HepG2 (cell line): ENCODE measurements at regions not wholly inside any gene's neighbourhood (a gene's known extent, or its start where the extent isn't known, plus 50 kb on each side); places are given as distances from the start of the nearest gene placed in this dataset.

Experiments
- ATAC-seq: fragments of 200-7000 bp; cut with Tn5 transposase; 3 replicates; pipeline ENCODE4 v1.9.1; 2020; ENCODE audit warnings: mild to moderate bottlenecking, moderate library complexity
- BruUV-seq: library from RNA; stranded (reverse); fragments of 400-500 nt; replicated peaks from 2 replicates; lab custom pipeline; 2021; lab: Mats Ljungman, UMichigan
- CTCF ChIA-PET: fragments of 300-600 bp; formaldehyde crosslinking; extraction: SDS; loops from one replicate; lab custom pipeline; 2021; ENCODE audit warnings: low total read pairs, inconsistent platforms, low intra/inter-chr PET ratio; lab: Yijun Ruan, JAX
- POLR2A ChIA-PET: fragments of 350-600 bp; sonication (Branson Sonifier 250); formaldehyde crosslinking; loops from one replicate; lab custom pipeline; 2020; ENCODE audit warnings: antibody characterized with exemption, inconsistent platforms; lab: Yijun Ruan, JAX
- DNase-seq: peaks from one replicate; pipeline ENCODE4 v3.0.0-alpha.2; 2015; ENCODE audit warnings: low spot score
- FAIRE-seq: peaks from 3 replicates; lab custom pipeline; 2011; peaks lifted over from hg19 to GRCh38; lab: Jason Lieb, UNC
- H2AFZ ChIP-seq: one replicate; pipeline ENCODE4 v1.6.1; 2011; ENCODE audit warnings: low read length, inconsistent platforms
- H3K27ac ChIP-seq: fragments of 300-600 bp; 3 replicates; pipeline ENCODE4 v1.8.0; 2011; ENCODE audit warnings: mixed run types, mild to moderate bottlenecking, mixed read lengths, low read length, inconsistent platforms; ENCODE audit not compliant: insufficient read depth; ENCODE audit errors: extremely low read length
- H3K27me3 ChIP-seq, 2 experiments: fragments of 200-600 bp in 1 of 2; 2 replicates in 1 of 2; 3 replicates in 1 of 2; pipeline versions ENCODE4 v1.6.0 to v1.8.0; 2011; ENCODE audit warnings: low read length in 2 of 2, mild to moderate bottlenecking in 2 of 2, moderate library complexity in 2 of 2, inconsistent platforms in 1 of 2; ENCODE audit not compliant: insufficient read depth in 2 of 2, control insufficient read depth in 1 of 2
- H3K36me3 ChIP-seq, 2 experiments: fragments of 200-600 bp in 1 of 2; replicated peaks in 1 of 2; 2 replicates in 1 of 2; 3 replicates in 1 of 2; pipeline versions ENCODE4 v1.5.1 to v1.8.0; 2011; ENCODE audit warnings: low read length in 2 of 2, inconsistent platforms in 1 of 2; ENCODE audit not compliant: insufficient read depth in 2 of 2, control insufficient read depth in 1 of 2
- H3K4me1 ChIP-seq: 2 replicates; pipeline ENCODE4 v1.5.1; 2012; ENCODE audit warnings: low read length, inconsistent platforms; ENCODE audit not compliant: insufficient read depth
- H3K4me2 ChIP-seq: 2 replicates; pipeline ENCODE4 v1.6.0; 2011; ENCODE audit warnings: low read depth, low read length, inconsistent platforms
- H3K4me3 ChIP-seq, 3 experiments: fragments of 200-600 bp in 1 of 3; sonication (generic), shearing (Covaris generic) in 1 of 3; replicated peaks in 1 of 3; 2 replicates each; pipeline ENCODE4 v1.5.1; 2011 to 2016; ENCODE audit warnings: low read length in 3 of 3, inconsistent platforms in 2 of 3, low read depth in 2 of 3, mild to moderate bottlenecking in 2 of 3, control low read depth in 1 of 3, mixed read lengths in 1 of 3; ENCODE audit not compliant: insufficient read depth in 1 of 3
- H3K79me2 ChIP-seq: one replicate; pipeline ENCODE4 v1.6.1; 2011; ENCODE audit warnings: low read length, inconsistent platforms; ENCODE audit not compliant: insufficient read depth
- H3K9ac ChIP-seq: 2 replicates; pipeline ENCODE4 v1.6.0; 2011; ENCODE audit warnings: mild to moderate bottlenecking, low read depth, low read length, inconsistent platforms; ENCODE audit not compliant: insufficient read depth
- H3K9me3 ChIP-seq: 2 replicates; pipeline ENCODE4 v1.5.1; 2012; ENCODE audit warnings: mild to moderate bottlenecking, low read length
- H4K20me1 ChIP-seq: 2 replicates; pipeline ENCODE4 v1.6.0; 2011; ENCODE audit warnings: inconsistent platforms, mild to moderate bottlenecking, low read length, moderate library complexity; ENCODE audit not compliant: insufficient read depth
- HMG20A ChIP-seq: IDR thresholded peaks from 2 replicates; pipeline ENCODE4 v1.6.1; 2016; ENCODE audit warnings: borderline replicate concordance
- MLLT10 ChIP-seq: sonication (generic); formaldehyde crosslinking; IDR thresholded peaks from 2 replicates; pipeline ENCODE4 v1.4.0; 2020; ENCODE audit warnings: missing genetic modification reagents
- NFIB ChIP-seq: sonication (generic); formaldehyde crosslinking; IDR thresholded peaks from 2 replicates; pipeline ENCODE4 v1.9.0; 2021; ENCODE audit warnings: missing genetic modification reagents, mild to moderate bottlenecking, borderline replicate concordance
- SAFB2 ChIP-seq: sonication (generic); formaldehyde crosslinking; IDR thresholded peaks from 2 replicates; pipeline ENCODE4 v1.5.1; 2020; ENCODE audit warnings: missing genetic modification reagents, low read depth, mild to moderate bottlenecking, borderline replicate concordance
- TEAD2 ChIP-seq: sonication (generic); formaldehyde crosslinking; IDR thresholded peaks from 2 replicates; pipeline ENCODE4 v1.9.0; 2021; ENCODE audit warnings: missing genetic modification reagents
- ZFP36L2 ChIP-seq: sonication (generic); formaldehyde crosslinking; IDR thresholded peaks from 2 replicates; pipeline ENCODE4 v1.4.0; 2020; ENCODE audit warnings: missing genetic modification reagents
- ZNF253 ChIP-seq: sonication (generic); formaldehyde crosslinking; IDR thresholded peaks from 2 replicates; pipeline ENCODE4 v1.8.0; 2022; ENCODE audit warnings: mild to moderate bottlenecking, missing genetic modification reagents, borderline replicate concordance
- ZNF841 ChIP-seq: sonication (generic); formaldehyde crosslinking; IDR thresholded peaks from 2 replicates; pipeline ENCODE4 v1.8.1; 2023; ENCODE audit warnings: missing genetic modification reagents, borderline replicate concordance
- WGBS: methylation state at CpG from one replicate; pipeline ENCODE4 v1.1.6; 2017; ENCODE audit warnings: low lambda C conversion rate; 5-methylcytosine and 5-hydroxymethylcytosine counted together
- in situ Hi-C: cut with HindIII; loops from 2 replicates; pipeline ENCODE4 v1.10.0; 2017; ENCODE audit warnings: low pct_unique_long_range_greater_than_20kb; ENCODE audit not compliant: extremely low pct_ligation_motif_present
- intact Hi-C: fragments of 100-400 bp; cut with micrococcal nuclease; formaldehyde crosslinking; loops from one replicate; pipeline ENCODE4 v1.10.0; 2022; ENCODE audit not compliant: unreplicated experiment
- TF ChIP-seq, protein P1 (sequence below), 2 experiments: sonication (generic) in 1 of 2; formaldehyde crosslinking in 1 of 2; IDR thresholded peaks; 2 replicates each; pipeline versions ENCODE4 v1.5.1 to v1.6.1; 2011 to 2020; ENCODE audit warnings: borderline replicate concordance in 1 of 2, low read depth in 1 of 2, low read length in 1 of 2, mild to moderate bottlenecking in 1 of 2, missing genetic modification reagents in 1 of 2, moderate library complexity in 1 of 2
- TF ChIP-seq, protein P2 (sequence below): sonication (generic); formaldehyde crosslinking; IDR thresholded peaks from 2 replicates; pipeline ENCODE4 v1.4.0; 2020; ENCODE audit warnings: mild to moderate bottlenecking, missing genetic modification reagents

DNA sequence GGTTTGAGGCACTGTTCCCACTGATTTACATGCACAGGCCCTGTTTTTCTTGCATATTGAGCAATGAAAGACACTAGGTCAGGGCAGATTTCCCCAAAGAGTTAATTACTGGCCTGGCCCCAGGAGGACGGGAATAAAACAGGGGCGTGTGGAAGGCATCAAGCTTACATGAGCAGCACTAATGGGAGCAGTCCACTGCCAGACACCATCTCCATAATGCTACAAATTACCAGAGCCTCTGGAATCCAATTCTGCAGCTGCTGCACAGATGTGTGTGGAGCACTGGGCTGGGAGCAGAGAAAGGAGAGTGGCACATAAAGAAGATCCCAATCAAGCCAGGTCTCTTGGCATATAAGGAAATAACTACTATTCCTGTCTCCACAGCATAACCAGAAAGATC is 96.9 kb downstream of the CCDC34 start:
- Histone ChIP-seq H3K4me1 (no peaks in the 10 kb centered on the region), H3K27ac (no peak overlapping the region), H3K9me3 (no peaks in the 10 kb centered on the region), H3K9ac (no peak overlapping the region), H3K4me2 (no peak overlapping the region), H3K27me3 (peaks cover 3 to 13% of the 10 kb centered on the region in 2 experiments; a peak in 3 of 5 replicates), H2AFZ (no peak overlapping the region), H3K79me2 (no peaks in the 10 kb centered on the region), H3K4me3 (no peak overlapping the region), H3K36me3 (no peaks in the 10 kb centered on the region), H4K20me1 (no peaks in the 10 kb centered on the region)
- ChIA-PET CTCF (no interaction called here), POLR2A (no interaction called here)
- no TSS peak for BruUV-seq
- no peak for ATAC-seq
- intact Hi-C loops (no loop called here), in situ Hi-C loops (no loop called here)
- 40% methylated on average over 2 of the region's 2 CpGs for WGBS
- no peak for DNase-seq
- TF ChIP-seq, protein P1, sequence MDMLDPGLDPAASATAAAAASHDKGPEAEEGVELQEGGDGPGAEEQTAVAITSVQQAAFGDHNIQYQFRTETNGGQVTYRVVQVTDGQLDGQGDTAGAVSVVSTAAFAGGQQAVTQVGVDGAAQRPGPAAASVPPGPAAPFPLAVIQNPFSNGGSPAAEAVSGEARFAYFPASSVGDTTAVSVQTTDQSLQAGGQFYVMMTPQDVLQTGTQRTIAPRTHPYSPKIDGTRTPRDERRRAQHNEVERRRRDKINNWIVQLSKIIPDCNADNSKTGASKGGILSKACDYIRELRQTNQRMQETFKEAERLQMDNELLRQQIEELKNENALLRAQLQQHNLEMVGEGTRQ (IDR thresholded peaks at IDR 0.05; ENCODE audit: low read depth, low read length) = no peak
- TF ChIP-seq, protein P1 (CRISPR knock-in tag; IDR thresholded peaks at IDR 0.05; ENCODE audit: borderline replicate concordance) = no peak
- TF ChIP-seq HMG20A (CRISPR knock-in tag) (no peak), SAFB2 (CRISPR knock-in tag) (no peak), MLLT10 (no peak), ZNF253 (CRISPR knock-in tag) (no peak), TEAD2 (CRISPR knock-in tag) (no peak), ZNF841 (no peak), NFIB (no peak), ZFP36L2 (CRISPR knock-in tag) (no peak)
- TF ChIP-seq, protein P2, sequence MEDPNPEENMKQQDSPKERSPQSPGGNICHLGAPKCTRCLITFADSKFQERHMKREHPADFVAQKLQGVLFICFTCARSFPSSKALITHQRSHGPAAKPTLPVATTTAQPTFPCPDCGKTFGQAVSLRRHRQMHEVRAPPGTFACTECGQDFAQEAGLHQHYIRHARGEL (CRISPR knock-in tag) = no peak
- no peak for FAIRE-seq
